ENCODE measurements at regions not wholly inside any gene's neighbourhood (a gene's known extent, or its start where the extent isn't known, plus 50 kb on each side); places are given as distances from the start of the nearest gene placed in this dataset.

DNA sequence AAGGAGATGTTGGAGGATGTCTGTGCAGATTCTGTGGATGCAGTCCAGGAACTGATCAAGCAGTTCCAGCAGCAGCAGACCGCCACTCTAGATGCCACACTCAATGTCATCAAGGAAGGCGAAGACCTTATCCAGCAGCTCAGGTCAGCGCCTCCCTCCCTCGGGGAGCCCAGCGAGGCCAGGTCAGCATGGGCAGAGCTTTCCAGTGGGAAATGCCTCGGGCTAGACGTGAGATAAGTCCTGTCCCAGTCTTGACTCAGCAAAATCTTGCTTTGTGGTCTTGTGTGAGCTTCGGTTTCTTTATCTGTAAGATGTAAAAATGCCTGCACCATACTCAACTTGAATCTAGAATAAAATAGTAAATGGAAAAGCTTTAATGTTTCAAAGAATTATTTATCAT is 335.1 kb upstream of the UMPS start:
- no peak for DNase-seq (ENCODE audit: insufficient read length, low spot score)

GRCh38 chr3:124395584-124396338 is 334.5 kb upstream of the UMPS start:
- DNase-seq (ENCODE audit: insufficient read length, low spot score) (no peak), FAIRE-seq (no peak)

More for the DNA sequence above, 335.1 kb upstream of the UMPS start:
- FAIRE-seq = no peak

DNA sequence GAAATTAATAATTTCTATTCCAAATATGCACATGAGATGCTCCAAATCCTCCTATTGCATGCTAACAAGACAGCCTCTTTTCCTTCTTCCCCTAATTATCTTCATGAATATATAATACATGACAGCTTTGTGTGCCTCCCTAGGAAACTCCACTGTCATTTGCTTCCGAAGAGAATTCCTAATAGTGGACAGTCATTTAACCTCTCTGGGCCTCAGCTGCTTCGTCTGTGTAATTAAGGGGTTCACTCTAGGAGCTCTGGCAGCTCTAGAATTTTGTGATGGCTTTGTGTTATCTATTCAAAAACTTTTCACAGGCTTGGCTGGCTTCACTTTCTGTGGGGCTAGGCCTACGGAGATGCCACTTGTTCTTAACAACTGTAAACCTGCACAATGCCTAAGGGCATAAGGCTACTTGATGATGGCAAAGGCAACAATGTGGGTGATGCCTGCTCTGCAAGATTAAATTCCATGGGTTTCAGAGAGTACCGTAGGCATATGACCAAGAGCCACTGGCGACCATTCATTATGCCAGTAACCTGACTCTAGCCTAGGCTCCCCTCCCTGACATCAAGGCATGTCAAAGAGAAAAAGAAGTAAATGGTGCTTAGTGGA is 333.8 kb upstream of the UMPS start:
- FAIRE-seq (no peak), DNase-seq (ENCODE audit: insufficient read length, low spot score) (no peak)

DNA sequence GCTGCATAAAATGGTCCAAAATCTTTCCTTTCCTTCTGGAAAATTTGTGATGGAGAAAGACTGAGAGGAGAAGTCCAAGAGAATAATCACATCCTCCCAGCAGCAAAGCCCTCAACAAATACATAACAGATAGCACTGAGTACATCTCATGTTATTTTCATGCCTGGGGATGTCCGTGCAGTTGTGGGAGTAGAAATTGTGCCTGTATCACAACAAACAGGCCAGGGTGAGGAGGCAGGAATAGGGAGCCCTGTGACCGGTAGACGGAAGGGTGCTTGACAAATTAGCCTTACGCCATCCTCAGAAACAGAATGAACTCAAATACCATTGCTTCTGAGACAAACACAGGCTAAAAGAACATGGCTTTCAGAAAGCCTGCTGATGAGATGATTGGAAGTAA is 333.2 kb upstream of the UMPS start:
- no peak for DNase-seq (ENCODE audit: insufficient read length, low spot score)
- FAIRE-seq = no peak

DNA sequence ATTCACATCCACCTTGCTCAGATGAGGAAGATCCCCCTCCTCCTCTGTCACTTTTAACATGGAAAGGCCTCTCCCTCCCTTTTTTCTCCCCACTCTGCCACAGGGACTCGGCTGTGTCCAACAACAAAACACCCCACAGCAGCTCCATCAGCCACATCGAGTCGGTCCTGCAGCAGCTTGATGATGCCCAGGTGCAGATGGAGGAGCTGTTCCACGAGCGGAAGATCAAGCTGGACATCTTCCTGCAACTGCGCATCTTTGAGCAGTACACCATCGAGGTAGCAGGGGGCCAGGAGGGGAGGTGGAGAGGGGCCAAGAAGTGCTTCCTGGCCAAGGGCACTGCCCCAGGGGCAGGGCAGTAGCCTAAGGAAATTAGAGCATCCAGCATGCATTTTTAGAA is 331.7 kb upstream of the UMPS start:
- FAIRE-seq (no peak), DNase-seq (ENCODE audit: insufficient read length, low spot score) (no peak)

- DNase-seq (ENCODE audit: insufficient read length, low spot score) = no peak
- FAIRE-seq = no peak
Observed at GRCh38 chr3:124401843-124402242, 328.4 kb upstream of the UMPS start.

GRCh38 chr3:124402791-124403190 is 327.5 kb upstream of the UMPS start:
- DNase-seq (ENCODE audit: insufficient read length, low spot score) (no peak), FAIRE-seq (no peak)

DNA sequence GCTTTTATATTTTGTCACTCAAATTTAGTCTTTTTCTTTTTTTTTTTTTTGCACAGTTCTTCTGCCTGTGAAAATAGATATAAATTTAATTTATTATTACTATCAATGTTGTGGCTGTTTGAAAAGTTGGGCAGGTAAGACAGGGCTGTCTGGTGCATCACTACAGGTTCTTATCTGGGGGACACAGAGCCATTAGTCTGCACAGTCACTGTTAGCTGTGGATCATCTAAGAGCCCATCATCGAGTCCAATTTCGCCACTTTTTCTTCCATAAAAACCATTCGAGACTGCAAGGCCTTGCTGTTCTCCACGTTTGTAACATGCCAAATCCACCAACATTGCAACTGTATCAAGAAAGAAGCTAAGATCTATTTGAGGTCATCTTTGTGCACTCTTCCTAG is 325.6 kb upstream of the UMPS start:
- DNase-seq (ENCODE audit: insufficient read length, low spot score) (no peak), FAIRE-seq (no peak)

DNA sequence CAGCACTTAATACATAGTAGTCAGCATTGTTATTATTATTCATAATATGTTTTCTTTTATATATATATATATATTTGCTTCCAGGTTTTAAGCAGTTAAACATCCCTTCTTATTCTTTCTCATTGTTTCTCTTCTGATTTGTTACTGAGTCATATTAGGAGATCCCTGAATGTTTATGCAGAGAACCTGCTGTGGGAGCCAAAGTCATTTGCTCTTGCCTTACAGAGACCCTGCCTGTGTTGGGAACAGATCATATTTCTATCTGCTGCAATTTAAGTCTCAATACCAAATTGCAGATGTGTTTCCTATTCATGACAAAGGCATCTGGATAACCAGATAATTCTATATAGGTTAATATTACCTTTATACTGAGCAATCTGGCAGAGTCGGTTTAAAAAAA is 323.0 kb upstream of the UMPS start:
- no peak for FAIRE-seq
- DNase-seq (ENCODE audit: insufficient read length, low spot score) = no peak

DNA sequence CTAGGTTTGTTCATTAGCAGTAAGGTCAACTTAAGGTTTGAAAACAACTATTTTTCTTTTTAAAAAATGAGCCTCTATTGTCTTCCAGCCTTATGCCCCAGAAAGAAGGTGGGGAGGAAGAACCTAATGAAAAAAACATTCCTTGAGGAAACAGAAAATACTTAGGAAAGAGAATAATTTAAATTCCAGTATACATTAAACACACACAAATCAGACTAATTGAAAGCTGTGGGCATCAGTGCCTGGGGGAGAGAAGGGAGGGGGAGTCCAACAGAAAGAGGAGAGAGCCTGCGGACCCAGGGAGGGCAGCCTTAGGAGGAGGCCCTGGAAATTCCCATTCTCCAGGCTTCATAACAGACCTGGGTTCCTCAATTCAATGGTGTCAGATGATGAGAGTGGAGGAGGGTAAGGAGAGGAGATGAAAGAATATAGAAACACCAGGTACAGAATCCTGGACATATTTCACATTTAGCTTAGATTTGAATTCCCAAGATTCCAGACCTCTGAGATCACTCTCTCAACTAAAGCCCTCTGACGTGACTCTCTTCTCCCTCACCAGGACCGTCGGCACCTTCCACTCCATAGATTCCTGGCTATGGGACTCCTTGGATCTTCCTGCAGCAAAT is 320.5 kb upstream of the UMPS start:
- DNase-seq (ENCODE audit: insufficient read length, low spot score) = no peak
- FAIRE-seq = no peak

DNA sequence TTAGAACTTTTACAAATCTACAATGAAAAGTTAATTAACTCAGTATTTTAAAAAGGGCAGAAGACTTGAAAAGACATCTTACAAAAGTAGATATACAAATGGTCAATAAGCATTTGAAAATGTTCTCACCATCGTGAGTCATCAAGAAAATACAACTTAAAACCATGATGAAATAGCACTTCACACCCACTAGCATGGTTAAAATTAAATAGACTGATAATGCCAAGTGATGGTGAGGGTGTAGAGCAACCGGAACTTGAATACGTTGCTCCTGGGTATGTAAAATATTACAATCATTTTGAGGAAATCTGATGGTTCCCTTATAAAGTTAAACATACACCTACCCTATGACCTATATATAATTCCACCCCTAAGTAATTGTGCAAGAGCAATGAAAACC is 319.8 kb upstream of the UMPS start:
- FAIRE-seq (no peak), DNase-seq (ENCODE audit: insufficient read length, low spot score) (no peak)

DNA sequence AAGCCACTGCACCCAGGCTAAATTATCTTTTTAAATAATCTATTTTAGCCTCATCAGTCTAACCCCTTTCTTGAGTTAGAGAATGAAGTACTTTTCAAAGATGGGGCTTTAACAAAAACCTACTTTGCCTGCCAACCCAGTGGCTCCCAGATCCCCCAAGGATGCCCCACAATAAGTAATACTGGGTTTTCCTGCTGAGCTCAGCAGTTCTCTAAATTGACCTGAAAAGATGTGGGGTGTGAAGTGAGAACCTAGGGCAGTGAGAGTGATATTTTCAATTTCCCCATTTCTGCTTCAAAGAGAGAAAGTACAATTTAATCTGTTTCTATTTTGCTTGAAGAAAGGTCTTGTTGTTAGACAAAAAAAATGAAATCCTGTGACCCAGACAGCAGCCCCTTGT is 318.5 kb upstream of the UMPS start:
- no peak for DNase-seq (ENCODE audit: insufficient read length, low spot score)

DNA sequence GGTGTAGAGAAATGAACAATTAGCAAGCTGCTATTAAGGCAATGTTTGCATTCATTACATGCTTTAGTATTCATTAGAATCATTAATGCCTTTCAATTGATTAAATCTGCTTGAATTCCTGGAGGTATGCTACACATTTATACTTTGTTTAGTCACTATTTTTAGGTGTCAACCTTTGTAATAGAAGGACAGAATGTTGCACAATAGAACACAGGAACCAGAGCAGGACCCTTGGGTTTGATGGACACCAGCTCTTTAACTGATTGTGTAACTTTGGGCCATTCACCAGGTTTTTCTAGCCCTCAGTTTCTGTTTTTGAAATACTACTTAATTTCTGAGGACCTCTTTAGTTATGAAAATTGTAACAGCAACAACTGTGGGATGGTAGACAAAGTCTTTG is 317.6 kb upstream of the UMPS start:
- DNase-seq (ENCODE audit: insufficient read length, low spot score) = no peak
- FAIRE-seq = no peak

More for the DNA sequence above, 318.5 kb upstream of the UMPS start:
- no peak for FAIRE-seq

DNA sequence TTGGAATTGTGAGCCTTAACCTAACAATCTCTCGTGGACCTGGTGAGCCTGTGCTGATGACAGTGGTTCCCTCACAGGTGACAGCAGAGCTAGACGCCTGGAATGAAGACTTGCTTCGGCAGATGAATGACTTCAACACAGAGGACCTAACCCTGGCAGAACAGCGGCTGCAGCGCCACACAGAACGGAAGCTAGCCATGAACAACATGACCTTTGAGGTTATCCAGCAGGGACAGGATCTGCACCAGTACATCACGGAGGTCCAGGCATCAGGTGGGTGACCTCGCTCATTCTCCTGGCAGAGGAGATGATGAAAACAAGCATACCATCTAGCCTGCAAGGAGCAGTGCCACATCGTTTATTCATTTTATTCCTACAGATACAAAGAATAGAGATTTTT is 316.9 kb upstream of the UMPS start:
- FAIRE-seq (no peak), DNase-seq (ENCODE audit: insufficient read length, low spot score) (no peak)

DNA sequence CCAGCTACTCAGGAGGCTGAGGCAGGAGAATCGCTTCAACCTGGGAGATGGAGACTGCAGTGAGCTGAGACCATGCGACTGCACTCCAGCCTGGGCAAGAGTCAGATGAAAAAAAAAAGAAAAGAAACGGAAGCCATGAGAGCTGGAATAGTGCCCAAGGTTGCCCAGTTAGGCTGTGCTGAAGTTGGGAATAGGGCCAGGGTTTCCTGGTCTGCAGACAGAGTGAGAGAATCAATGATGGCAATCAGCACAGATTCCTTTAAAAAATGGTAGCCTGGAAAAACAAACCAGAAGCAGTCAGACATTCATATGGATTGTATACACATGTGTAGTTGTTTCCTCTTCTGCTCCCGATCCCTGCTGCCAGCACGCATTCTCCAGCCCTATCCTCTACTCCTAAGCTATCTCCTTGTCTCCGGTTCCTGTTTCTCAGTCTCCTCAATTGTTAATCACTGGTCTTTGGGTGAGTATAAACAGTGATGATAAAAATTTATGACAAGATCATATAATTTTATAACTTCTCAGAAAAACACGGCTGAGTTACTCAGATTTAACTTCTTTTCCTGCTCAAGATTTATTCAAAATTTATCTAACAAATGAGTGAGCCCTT is 316.2 kb upstream of the UMPS start:
- DNase-seq (ENCODE audit: insufficient read length, low spot score) = no peak
- no peak for FAIRE-seq

DNA sequence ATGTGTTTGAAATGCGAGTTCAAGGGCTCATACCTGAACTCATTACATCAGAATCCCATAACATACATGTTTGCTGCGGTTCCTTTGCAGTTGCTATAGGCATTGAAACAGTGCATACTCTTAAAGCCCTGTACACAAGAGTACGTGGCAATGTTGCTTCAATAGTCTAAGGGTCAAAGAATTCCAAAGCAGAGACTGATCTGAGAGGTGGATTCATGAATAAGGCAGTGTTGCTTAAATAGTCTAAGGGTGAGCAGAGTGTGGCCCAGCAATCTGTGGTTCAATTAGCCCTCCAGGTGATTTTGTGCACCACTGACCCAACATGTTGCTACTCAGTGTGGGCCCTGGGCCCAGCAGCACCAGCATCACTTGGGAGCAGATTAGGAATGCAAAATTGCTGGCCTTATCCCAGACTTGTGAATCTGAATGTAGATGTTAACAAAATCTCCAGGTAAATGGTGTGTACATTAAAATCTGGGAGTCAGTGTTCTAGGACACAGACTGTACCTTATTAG is 314.7 kb upstream of the UMPS start:
- FAIRE-seq = no peak
- no peak for DNase-seq (ENCODE audit: insufficient read length, low spot score)

- no peak for DNase-seq (ENCODE audit: insufficient read length, low spot score)
- no peak for FAIRE-seq
Observed at GRCh38 chr3:124419303-124419702, 310.9 kb upstream of the UMPS start.

DNA sequence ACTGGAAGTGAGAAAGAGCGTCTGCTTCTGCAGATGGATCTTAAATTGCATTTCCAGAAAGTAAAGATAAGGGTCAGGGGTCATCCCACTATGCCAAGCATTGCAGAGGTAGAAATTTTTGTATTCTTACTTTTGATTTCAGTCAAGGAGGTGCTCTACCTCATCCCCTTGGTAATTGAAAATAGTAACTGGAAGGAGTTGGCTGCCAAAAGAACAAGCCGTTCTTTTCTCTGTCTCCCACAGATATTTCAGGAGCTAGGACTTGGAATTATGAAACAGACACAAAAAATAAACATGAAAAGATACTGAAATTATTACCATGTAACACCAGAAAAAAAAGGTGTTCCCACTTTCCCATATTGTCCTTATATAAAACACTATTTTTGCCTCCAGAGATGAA is 309.9 kb upstream of the UMPS start:
- no peak for FAIRE-seq
- no peak for DNase-seq (ENCODE audit: insufficient read length, low spot score)

GRCh38 chr3:124422805-124423204 is 307.4 kb upstream of the UMPS start:
- FAIRE-seq (no peak), DNase-seq (ENCODE audit: insufficient read length, low spot score) (no peak)

DNA sequence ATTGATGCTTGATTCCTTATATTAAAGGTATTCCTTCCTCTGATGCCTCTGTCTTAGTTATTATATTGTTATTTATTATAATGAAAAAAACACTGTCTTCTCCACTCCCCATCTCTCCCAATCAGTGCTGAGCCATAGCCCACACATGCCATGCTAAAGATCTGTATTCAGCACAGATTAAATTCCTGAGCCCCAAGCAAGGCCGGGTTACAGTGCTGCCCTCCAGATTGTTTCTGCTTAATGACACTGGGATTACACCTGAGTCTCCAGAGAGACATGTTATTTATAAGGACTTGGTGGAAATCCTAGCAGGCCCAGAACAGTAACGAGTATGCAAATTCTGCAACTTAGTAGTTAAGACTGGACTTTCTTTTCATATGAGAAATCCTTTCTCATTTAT is 305.9 kb upstream of the UMPS start:
- DNase-seq (ENCODE audit: insufficient read length, low spot score) = no peak
- FAIRE-seq = no peak

DNA sequence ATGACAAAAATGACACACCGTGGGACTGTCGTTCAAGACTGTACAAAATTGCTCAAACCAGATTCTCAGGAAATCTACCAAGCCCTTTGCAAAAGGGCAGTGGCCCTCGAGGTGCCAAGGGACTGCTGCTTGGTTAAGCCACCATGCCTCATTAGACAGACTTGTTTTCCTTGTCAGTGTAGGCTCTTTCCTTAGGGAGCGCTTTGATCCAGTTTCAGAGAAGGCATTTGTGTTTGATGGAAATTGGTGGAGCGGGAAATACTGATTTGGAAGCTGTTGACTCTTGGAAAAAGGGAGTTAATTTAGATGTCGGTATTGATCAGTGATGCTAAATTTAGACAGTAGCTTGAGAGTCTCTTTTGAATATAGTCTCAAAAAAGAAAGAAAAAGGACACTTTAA is 304.3 kb upstream of the UMPS start:
- no peak for FAIRE-seq
- DNase-seq (ENCODE audit: insufficient read length, low spot score) = no peak

All from GM19239 (cell line).